Activated CD8-positive, alpha-beta memory T cell treated with anti-CD3 and anti-CD28 coated beads for 24 hours (primary cell): ENCODE measurements at regions not wholly inside any gene's neighbourhood (a gene's known extent, or its start where the extent isn't known, plus 50 kb on each side); places are given as distances from the start of the nearest gene placed in this dataset.
"Not testable (repeated sequence)": the region's sequence is repeated elsewhere in the genome, so short reads cannot be mapped to it uniquely, and the experiment has no call there.

Experiments used
- DNase-seq: peaks from one replicate; pipeline ENCODE4 v3.0.0-alpha.2; 2020

GRCh38 chr2:236776695-236777251, 207.1 kb downstream of the ACKR3 start:
- no peak for DNase-seq

- no peak for DNase-seq
These were observed 207.8 kb downstream of the ACKR3 start for GRCh38 chr2:236777408-236777807.

DNA sequence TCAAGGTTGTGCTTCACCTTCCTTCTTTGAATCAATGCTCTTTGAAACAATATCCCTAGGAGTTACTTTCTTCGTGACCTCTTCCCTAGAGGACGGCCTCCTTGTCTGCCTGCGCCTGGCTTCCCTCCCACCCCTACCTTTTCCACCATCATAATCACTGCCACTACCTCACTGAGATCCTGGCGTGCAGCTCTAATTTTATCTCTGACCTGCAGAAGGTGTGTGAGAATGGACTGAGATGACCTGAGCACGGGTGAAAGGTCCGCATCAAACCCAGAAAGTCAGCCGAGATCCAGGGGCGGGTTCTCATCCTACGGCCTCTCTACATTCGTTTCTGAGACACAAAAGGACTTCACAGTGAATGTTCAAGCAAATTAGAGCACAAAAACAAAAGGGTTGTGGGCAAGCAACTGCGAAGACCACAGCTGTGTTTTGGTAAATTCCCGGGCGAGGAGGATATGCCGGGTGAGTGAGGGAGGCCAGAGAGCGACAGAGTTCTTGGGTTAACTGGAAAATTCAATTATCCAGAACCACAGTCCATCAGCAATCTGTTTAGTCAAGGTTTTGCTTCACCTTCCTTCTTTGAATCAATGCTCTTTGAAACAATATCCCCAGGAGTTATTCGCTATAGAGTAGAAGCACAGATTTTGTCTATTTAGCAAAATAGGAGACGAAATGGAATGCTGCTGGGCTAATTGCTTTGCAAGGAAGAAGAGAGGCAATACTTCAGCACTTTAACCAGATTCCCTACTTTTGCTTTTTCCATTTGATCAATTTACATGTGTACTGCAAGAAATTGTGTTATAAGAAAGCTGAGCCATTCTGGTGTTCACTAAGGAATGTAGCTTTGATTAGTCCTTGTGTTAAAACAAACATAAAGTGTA, 212.6 kb downstream of the ACKR3 start:
- no peak for DNase-seq

DNA sequence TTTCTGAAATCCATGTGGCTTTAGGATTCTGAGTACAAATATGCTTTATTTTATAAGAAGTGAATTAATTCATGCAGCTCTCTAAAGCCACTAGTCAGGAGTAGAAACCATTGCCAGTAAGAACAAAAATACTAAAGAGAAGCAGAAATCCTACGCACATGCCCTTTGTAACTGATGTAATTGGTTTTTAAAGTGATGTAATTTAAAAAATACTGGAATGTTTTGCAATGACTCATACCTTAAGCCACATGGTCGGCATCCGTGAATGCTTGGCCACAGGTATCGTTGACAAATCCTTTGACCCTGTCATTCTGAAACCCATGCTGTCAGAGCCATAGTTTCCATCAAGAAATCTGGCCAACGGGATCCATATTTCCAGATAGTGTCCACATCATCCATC, 213.3 kb downstream of the ACKR3 start:
- DNase-seq = no peak

DNA sequence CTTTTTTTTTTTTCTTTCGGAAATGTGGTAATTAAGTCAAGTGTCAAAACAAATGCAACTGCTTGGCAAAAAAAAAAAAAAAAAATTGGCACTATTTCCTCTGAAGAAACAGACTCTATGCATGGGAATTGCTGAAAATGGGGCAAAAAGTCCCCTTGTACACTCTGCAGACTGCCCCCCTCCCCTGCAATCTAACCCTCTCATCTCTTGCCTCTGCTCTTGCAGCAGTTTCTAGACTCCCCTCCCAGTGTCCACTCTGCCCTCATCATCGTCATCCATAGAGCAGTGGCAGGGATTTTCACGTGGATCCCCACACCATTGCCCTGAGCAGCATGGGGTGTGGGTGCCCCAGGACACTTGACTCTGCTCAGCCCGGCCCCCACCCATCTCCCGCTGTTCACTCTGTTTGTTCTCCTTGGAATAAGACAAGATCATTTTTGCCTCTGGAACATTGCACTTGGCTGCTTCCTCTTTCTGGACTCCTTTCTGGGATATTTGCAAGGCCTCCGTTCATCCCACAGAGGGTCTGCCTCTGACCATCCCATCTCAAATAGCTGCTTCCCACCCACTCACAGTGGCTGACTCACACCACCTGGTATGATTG, 213.9 kb downstream of the ACKR3 start:
- no peak for DNase-seq

GRCh38 chr2:236785611-236786057, 216.0 kb downstream of the ACKR3 start:
- DNase-seq = no peak

DNA sequence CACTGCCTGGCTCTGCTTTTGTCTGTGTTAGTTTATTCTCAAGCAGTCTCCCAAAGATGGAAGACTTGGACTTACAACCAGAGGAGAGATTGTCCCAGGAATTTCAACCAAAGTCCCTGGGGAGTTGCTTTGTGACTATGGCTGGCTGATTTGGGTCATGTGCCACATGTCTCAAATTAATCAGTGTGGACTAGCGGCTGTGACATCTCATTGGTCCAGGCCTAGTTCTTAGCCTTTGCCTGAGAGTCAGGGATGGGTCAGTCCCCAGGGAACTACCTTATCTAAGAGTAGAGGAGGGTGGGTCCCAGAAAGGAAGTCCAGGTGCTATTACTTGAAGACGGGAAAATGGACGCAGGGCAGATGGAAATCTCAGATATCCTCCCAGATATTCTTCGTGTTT, 217.1 kb downstream of the ACKR3 start:
- no peak for DNase-seq

DNA sequence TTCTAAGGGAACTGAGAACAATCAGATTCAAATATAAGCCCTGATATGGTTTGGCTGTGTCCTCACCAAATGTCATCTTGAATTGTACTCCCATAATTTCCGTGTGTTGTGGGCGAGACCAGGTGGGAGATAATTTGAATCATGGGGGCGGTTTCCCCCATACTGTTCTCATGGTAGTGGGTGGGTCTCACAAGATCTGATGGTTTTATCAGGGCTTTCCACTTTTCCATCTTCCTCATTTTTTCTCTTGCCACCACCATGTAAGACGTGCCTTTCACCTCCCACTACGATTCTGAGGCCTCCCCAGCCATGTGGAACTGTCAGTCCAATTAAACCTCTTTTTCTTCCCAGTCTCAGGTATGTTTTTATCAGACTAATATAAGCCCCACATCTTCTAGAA, 217.8 kb downstream of the ACKR3 start:
- DNase-seq = not testable (repeated sequence)

GRCh38 chr2:236787885-236788284, 218.3 kb downstream of the ACKR3 start:
- no peak for DNase-seq

DNA sequence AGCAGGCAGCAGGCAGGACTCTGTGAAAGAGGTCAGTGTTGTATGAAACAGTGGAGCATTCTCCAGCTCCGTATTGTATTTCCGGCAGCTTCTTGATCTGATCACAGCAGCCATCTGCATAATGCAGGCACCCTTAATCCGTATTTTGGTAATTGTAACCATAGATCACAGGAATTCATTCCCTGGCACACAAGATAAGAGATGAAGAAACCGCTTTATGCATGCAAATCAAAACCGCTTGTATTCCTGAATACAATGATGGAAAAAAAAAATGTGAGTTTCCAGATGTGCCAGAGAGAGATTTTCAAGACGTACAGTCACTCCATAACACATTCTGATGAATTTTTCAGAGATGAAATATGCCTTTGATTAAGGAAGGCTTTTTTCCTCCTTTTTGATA, 221.3 kb downstream of the ACKR3 start:
- DNase-seq = no peak

DNA sequence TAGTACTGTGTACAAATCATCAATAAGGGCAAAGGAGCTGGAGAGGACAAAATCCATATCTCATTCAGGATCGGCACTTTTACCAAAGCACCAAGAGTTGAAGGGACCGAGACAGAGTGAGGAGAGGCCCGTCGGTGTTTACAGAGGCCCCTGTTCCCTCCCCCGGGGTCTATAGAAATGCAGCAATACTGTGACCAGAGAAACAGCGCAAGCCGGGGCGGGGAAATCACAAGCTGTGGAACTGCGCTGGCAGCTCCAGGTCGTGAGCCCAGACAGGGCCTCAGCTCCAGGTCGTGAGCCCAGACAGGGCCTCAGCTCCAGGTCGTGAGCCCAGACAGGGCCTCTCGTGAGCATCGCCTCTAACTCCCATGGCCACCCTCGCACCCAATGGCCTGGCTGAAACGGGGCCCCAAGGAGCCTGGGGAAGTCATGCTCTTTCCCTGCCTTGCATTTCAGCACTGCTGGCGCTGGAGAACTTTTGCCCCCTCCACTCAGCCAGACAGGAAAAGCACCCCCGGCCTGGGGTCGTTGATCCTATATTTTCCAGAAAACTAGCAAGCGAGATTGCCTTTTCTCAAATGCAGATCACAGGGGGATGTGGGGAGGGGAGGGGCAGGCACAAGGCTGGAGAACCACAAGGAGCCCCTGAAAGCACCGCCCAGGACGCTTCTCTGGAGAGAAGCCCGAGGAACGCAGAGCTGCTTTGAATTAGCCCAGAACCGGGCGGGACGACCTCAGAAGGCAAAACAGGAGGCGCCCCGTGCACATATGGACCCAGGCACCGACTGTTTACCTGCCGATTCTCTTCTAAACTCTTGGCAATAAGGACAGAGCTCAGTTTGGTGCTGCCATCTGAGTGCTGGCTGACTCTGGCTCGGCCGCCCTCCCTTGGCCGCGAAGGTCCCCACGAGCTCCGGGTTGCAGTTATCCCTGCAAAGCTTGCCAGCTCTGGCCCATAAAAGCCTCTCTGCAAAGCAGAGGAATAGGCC, 223.7 kb downstream of the ACKR3 start:
- DNase-seq = no peak

DNA sequence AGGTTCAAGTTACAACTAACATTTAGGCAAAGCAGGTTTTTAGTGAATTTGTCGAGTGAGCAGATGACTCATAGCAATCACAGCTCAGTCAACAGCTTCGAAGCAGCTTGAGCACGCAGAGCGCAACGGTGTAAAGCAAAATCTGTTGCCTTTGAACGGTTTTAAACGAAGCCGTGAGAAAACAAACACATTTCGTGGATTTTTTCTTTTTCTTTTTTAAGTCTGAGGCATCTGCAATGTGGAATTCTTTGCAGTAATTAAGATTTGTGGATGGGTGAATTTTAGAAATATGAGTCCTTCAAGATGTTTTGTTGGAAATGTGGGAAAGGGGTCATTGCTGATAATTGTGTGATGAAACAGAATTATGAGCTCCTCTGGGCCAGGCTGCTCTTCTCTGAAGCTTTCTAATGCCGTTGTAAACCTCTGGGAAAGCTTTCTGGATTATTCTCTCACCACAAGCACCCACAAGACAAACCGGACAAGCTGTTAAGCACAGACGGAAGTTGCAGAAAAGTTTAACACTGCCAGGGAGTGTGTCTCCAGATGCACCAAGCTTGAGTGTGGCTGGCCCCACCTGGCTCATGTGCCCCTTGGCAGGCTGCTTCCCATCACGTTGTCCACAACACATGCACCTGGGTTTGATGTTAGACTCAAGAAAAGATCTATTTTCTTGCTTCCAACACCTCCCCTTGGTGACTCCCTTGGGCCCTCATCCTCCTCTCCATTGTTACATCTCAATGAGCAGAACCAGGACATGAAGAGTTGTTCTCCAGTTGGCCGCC, 224.7 kb downstream of the ACKR3 start:
- no peak for DNase-seq

DNA sequence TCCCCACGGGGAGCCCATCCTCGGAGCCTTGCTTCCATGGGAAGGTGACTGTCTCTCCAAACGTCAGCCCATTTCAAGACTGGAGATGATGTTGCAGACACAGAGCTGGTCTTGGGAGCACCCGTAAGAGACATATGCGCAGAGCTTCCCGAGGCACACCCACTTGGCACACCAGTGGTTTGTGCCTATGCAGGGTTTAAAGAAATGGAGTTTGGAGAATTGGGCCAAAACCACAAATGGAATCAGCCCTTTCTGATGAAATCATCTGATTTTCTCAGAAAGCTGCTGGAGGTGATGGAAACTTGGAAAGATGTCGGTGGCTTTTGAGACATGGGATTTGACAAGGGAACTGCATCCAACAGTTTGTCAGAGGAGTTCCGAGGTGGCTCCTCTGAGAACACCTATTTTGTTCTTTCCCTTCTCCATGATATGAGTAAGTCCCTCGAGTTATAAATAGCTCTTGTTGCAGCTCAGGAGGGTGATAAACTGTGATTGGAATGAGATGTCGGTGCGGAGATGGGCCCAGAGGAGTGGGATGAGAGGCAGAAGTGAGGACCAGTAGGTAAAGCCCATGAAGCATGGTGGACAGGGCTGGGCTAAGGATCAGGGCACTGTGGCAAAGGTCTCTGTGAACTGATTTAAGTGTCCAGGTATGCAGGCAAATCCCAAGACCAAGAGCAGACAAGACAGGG, 225.7 kb downstream of the ACKR3 start:
- no peak for DNase-seq

- no peak for DNase-seq
These were observed 226.2 kb downstream of the ACKR3 start for GRCh38 chr2:236795861-236796219.

DNA sequence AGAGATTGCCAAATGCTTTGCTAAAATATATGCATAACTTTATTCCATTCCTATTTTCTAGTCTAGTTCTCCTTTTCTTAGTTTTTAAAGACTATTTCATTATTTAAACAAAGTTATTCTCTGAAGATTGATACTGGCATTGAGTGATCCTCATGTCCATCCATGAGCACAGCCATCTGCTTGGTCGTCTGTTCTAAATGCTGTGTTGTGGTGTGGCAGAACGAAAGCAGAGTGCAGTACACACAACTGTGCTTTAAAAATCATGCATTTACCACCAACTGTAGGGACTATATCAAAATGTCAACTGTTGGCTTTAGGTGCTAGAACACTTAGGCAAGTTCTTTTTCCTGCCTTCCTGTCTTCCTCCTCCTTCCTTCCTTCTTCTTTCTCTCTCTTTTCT, 226.6 kb downstream of the ACKR3 start:
- no peak for DNase-seq

GRCh38 chr2:236797411-236797810, 227.8 kb downstream of the ACKR3 start:
- DNase-seq = no peak

DNA sequence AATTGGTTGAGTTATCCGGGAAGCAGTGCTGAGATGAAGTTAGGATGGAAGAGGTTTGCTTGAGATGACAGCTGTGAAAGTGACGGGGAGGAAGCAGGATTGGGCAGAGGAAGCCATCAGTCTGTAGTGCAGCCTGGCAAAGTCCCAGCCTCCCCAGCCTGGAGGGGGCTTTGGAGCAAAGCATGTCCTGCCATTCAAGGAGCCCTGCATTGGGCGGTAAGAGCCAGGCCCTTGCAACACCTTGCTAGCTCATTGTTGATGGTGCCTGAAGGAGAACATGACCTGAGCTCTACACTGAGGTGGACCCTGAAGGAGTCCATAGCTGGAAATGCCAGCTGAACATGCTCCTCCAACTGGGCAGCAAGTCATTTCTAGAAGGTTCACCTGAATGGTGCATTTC, 228.9 kb downstream of the ACKR3 start:
- no peak for DNase-seq

DNA sequence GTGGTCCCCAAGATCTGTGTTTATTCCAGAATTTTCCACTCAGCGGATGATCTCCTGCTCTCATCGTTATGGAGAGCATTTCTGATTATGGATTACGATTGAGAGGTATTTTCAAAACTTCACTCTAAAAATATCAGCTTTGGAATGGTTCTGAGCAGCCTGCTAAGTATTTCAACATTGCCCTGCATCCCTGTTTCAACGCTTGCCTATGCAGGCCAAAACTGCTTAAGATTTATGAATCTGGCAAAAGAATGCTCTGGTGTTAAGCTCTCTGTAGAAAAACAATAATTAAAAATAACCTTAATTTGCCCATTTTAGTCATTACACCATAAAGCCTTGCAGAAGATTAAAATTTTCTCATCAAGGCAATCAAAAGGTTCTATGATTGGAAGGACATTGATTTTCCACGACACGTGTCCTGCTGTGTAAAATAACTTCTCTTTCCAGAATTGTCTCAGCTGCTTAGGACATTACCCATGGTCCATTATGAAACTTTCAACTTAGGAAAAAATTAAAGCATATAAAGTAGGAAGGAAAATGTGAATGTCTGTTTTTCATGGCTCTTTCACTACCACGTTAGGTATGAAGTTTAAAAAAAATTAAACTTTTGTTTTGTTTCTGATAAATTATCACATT, 229.9 kb downstream of the ACKR3 start:
- no peak for DNase-seq

DNA sequence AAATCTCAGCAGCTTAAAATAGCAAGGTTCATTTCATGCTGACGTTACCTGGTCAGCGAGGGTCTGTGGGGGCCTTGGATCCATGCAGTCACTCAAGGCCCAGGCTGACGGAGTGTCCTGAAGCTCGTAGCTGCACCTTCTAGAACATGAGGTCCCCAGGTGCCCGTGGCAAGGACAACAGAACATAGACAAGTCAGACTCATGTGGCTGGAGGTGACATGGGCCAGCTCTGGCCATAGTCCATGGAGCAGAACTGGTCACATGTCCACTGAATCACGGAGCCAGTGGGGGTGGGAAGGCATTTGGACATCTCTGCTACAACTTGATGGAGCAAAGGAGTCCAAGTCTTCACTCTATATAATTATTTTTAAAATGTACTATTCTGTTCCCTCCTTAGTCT, 233.2 kb downstream of the ACKR3 start:
- DNase-seq = no peak

DNA sequence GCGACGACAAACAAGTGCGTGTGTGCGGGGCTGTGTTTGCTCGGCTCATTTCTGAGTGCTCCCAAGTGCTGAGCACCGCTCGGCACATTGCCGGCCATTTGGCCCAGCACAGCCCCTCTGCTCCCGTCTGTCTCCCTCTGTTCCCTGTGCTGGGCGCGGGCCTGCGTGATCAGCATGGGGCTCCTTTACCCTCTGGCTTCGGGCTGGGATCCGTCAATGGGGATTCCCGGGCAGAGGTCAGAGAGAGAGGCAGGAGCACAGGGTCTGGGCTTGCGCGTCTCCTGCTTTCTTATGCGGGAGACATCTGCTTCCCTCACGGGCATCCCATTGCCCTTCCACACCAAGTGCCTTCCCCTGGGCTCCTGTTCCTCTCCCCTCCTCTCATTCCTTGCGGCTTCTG, 234.0 kb downstream of the ACKR3 start:
- DNase-seq = no peak
